ENCODE measurements at regions not wholly inside any gene's neighbourhood (a gene's known extent, or its start where the extent isn't known, plus 50 kb on each side); places are given as distances from the start of the nearest gene placed in this dataset.

DNA sequence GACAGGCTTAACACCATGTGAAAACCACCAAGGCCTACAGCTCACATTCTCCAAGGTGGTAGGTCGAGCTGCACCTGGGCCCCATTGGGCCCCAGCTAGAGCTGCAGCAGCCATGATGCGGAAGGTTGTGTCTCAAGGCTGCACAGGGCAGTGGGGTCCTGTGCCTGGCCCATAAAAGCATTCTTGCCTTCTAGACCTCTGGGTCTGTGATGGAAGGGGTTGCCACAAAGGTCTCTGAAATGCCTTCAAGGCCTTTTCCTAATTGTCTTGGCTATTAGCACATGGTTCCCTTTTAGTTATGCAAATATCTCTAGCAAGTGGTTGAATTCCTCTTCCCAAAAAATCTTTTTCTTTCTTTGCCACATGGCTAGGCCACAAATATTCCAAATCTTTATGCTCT is 52.5 kb upstream of the C11orf58 start:
- no peak for DNase-seq (ENCODE audit: low read depth in 1 of 2, low spot score in 1 of 2)

DNA sequence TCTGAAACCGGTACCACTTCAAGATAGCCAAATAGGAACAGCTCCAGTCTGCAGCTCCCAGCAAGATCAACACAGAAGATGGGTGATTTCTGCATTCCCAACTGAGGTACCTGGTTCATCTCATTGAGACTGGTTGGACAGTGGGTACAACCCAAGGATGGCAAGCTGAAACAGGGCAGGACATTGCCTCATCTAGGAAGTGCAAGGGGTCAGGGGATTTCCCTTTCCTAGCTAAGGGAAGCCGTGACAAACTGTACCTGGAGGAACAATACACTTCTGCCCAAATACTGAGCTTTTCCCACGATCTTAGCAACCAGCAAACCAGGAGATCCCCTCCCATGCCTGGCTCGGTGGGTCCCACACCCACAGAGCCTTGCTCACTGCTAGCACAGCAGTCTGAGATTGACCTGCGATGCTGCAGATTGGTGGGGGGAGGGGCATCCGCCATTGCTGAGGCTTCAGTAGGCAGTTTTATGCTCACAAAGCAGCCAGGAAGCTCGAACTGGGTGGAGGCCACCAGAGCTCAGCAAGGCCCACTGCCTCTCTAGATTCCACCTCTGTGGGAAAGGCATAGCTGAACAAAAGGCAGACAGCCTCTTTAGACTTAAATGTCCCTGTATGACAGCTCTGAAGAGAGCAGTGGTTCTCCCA is 59.9 kb upstream of the C11orf58 start:
- DNase-seq (ENCODE audit: low read depth in 1 of 2, low spot score in 1 of 2), result no peak

DNA sequence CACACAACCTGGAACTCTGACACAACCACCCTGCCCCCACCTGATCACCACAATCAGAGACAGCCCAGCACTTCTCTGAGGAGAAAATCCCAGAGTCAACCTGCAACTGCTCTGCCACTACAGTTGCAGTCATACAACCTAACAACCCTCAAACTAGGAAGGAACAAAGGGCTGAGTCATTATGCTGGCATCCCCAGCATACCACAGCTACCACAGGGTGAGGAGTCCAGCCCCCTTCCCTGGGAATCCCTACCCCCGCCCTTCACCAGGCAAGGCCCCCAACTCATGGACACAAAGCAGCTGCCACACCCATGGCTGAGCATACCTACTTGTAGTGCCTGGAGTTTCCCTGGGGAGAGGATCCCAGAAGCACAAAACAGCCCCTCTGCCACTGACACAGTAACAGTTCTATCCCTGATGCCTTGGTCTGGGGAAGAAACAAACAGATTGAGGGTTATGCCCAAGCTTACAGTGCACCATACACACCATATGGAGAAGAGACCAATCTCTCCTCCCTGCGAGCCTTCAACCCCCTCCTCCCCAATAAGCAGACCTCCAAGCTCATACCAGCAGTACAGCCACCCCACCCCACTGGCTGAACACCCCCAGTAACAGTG is 68.5 kb upstream of the C11orf58 start:
- DNase-seq (ENCODE audit: low read depth in 1 of 2, low spot score in 1 of 2), result no peak

DNA sequence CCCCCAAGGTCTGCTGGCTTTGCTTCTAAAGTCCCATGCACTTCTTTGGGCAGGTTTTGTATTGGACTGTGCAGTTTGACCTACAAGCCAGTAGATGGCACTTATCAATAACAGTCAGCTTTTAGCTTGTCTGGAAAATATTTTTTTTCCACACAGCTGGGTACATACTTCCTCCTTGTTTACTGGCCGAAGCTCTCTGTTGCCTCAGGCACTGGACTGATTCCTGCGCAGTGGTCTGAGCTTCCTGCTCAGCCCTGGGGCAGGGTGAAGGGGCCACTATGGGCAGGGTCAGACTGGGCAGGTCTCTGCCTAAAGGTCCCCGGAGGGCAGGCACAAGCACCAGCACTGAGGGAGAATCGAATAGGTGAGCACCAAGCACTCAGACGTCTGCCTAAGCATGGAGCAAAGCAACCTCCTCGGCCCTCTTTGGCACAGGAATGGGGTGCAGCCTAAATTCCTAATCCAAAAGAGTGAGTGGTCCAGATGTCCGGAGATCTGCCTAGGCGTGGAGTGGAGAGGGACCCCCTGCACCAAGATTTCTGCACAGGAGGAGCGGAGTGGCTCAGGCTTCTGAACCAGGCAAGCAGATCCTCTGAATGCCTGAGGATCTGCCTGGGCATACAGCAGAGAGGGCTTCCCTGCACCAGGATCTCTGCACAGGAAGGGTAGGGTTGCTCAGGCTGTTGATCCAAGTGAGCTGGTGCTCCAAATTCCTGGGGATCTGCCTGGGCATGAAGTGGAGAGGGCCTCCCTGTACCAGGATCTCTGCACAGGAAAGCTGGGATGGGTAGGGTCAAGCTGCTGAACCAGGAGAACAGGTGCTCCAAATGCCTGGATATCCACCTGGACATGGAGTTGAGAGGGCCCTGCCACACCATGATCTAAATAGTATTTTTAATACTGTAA is 105.9 kb upstream of the C11orf58 start:
- no peak for DNase-seq (ENCODE audit: low read depth in 1 of 2, low spot score in 1 of 2)

GRCh38 chr11:16630651-16631050 is 107.8 kb upstream of the C11orf58 start:
- no peak for DNase-seq (ENCODE audit: low read depth in 1 of 2, low spot score in 1 of 2)

DNA sequence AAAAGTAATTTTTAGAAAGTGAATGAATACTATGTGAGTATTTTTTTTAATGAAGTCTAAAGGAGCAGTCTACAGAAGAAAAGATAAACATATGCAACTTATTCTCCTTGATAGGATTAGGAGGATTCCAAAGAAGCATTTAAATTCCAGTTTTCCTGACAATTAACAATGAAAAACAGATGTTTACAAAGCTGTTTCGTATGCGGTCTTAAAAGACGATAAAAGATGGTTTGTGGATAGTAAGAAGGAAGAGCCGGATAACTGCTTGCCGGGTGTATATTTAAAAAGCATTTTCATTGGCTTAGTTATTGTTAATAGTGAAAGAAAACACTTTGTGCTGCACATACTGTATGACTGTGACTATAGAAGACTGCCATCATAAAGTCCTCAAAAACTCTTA is 120.0 kb upstream of the C11orf58 start:
- DNase-seq (ENCODE audit: low read depth in 1 of 2, low spot score in 1 of 2), result no peak

DNA sequence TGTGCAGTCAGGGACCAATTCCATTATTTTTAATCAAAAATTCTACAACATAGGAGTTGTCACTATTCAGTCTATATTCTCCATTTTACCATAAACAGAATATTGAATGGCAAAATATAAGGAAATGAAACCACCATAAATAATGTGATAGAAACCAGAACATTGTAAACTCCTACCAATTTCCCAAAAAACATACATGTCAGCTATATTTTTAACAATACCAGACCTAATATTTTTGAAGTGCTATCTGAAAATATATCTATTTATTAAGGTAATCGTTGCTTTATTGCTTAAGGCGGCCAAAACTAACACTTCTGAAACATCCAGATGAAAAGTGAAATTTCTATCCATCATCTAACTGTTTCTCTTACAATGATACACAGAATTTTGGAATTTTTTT is 123.0 kb upstream of the C11orf58 start:
- DNase-seq (ENCODE audit: low read depth in 1 of 2, low spot score in 1 of 2), result no peak

DNA sequence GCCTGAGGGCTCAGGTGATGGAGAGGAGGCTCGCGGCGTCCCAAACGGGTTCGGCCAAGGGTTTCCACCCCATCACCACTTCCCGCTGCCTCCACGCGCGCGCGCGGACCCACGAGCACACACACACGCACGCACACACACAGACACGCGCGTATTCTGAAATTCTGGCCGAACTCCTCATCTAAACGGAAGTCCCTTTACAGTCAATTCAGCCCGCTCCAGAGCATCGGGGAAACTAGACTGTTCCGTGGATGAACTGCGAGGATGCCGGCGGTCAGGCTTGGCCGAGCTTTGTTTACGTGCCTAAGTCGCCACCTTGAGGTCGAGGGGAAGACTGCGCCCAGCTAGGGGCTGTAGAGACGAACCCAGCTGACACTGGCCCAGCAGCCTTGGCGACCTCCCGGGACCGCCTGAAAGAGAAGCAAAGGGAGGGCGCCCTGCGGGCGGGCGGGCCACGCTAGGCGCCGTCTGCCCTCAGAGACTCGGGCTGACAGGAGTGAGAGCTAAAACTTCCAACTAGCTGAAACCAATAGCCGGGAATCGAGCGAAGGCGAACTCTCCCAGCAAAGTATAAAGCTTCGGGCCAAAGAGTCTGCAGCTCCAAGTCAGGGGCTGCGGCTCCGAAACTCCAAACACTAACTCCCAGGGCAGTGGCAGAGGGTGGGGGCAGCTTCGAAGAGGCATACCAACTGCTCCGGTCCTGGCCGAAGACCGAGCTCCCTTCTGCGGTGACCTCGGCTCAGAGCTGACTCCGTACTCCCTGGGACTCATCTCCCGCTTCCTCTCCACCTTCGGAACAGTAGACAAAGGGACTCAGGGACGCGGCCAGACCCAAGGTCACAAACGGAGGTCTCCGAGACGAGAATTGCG is 124.7 kb upstream of the C11orf58 start:
- DNase-seq (ENCODE audit: low read depth in 1 of 2, low spot score in 1 of 2), result no peak

DNA sequence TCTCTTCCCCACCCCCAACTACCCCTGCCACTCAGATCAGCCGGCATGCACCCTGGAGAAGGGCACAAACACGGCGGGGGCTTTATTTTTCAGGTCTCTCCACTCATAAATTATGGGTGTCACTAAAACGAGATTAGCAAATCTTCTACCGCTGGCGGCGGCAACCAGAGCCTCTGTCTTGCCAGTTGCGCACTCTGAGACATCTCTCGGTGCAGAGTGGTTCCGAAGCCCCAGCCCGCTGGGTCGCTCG is 125.3 kb upstream of the C11orf58 start:
- DNase-seq (ENCODE audit: low read depth in 1 of 2, low spot score in 1 of 2), result no peak

DNA sequence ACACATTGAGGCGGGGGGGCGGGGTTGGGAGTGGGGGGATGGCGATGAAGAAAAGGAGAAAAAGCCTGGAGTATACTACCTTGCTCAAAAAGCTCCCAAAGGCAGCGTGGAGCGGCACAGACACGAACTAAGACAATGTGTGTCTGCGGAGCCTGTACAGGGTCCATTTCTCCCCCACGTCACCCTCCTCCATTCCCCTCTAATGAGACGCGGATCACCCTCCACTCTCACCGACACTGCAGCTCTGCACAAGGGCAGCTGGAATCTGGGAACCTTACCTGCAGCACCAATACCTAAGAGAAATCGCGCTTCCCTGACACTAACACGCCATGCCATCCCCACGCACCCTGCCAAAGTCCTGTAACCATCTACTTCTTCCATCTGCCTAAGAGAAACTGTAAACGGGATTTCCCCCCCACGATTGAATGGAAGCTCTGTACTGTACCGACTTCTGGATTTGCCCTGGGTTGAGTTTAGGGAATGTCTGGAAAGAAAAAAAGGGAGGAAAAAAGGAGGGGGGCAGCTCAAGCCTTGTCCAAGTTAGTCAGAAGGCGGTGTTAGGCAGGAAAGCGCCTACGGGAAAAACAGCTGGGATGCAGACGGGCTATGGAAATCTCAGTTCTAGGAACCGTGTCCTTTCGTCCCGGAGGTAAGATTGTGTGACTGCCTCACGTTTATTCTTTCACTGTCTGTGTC is 125.7 kb upstream of the C11orf58 start:
- DNase-seq (ENCODE audit: low read depth in 1 of 2, low spot score in 1 of 2), result no peak

DNA sequence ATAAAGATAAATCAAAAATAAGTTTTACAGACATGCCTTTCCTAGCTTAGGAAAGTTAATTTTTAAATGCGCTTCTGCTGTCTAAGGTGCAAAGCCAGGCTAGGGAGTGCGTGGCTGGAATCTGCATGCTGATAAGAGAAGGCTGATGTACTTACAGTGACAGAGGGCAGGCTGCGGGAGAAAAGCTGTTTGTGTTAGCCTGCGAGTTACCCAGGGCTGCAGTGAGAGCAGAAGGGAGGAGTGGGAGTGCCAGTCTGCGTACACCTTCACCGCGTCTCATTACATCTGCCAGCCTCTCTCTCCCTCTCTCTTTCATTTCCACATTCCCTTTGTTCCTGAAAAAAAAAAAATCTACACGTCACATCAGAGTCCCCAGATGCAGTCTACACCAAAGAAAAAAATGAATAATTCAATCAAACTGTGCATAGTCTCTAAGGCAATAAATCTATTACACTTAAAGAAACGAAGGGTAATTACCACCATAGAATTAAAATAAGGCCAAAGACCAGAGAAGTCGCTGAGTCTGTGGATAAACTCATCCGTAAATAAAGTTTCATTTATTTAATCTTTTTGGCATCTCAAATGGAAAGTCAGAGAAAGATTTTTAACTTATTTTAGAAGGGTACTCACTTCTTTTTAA is 126.4 kb upstream of the C11orf58 start:
- no peak for DNase-seq (ENCODE audit: low read depth in 1 of 2, low spot score in 1 of 2)

DNA sequence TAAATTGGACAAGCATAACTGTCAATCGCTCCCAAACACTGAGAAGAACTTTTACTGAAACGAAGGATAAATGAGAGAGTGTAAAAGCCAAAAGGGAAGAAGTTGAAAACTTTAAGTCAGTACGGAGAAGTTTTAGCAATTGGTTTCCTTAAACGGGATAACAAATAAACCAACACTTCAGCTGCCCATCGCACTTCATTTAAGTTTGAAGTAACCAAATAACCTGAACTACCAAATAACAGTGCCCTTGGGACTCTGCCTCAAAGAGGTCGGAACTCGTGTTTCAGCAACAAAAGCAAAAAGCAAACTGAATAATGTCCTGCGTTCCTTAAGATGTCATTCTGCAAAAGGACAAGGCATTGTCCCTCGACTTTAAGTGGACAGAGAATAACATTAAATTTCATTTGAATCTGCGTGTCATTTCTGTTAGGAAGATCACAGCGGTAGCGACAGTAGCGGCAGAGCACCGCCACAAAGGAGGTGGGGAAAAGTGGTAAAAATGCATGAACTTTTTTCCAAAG is 127.0 kb upstream of the C11orf58 start:
- DNase-seq (ENCODE audit: low read depth in 1 of 2, low spot score in 1 of 2), result no peak

- no peak for DNase-seq (ENCODE audit: low read depth in 1 of 2, low spot score in 1 of 2)
Measured at GRCh38 chr11:16610738-16611388, 127.6 kb upstream of the C11orf58 start.

DNA sequence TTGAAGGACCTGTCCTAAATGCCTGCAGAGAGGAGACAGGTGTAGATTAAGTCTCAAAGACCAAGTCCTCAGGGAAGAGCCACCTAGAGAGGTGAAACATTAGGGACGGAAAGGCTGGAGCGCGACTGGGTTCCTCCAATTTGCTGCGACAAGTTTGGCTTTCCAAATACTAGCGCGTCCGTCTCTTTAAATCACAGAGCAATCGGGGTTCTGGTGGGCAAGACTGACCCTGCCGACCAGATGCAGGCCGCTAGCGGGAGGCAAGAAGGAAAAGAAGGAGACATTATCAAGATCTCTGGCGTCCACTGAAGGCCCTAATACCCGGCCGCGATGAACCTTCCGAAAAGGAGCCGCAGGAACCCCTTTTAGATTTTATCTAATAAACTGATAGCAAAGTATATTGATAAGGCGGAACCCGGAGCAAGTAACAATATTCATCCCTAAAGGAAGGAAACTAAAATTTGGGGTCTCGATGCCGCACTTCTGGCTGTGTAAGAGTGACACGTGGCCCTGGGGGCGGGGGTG is 128.2 kb upstream of the C11orf58 start:
- DNase-seq (ENCODE audit: low read depth in 1 of 2, low spot score in 1 of 2), result no peak

- DNase-seq (ENCODE audit: low read depth in 1 of 2, low spot score in 1 of 2), result no peak
Measured at GRCh38 chr11:16609769-16610168, 128.7 kb upstream of the C11orf58 start.

- DNase-seq (ENCODE audit: low read depth in 1 of 2, low spot score in 1 of 2), result no peak
Measured at GRCh38 chr11:16607675-16608644, 130.5 kb upstream of the C11orf58 start.

GRCh38 chr11:16606784-16607674 is 131.4 kb upstream of the C11orf58 start:
- no peak for DNase-seq (ENCODE audit: low read depth in 1 of 2, low spot score in 1 of 2)
